C4-2B (cell line): ENCODE measurements at regions not wholly inside any gene's neighbourhood (a gene's known extent, or its start where the extent isn't known, plus 50 kb on each side); places are given as distances from the start of the nearest gene placed in this dataset.
"Not testable (repeated sequence)": the region's sequence is repeated elsewhere in the genome, so short reads cannot be mapped to it uniquely, and the experiment has no call there.

Experiments used
- CTCF ChIP-seq: fragments of 450-650 bp; conservative IDR thresholded peaks from 2 replicates; pipeline ENCODE4 v1.5.1; 2017; ENCODE audit warnings: mild to moderate bottlenecking
- ZFX ChIP-seq: fragments of 450-650 bp; IDR thresholded peaks from 2 replicates; pipeline ENCODE4 v1.6.1; 2017

- TF ChIP-seq CTCF, ZFX: not testable (repeated sequence)
These were observed 75.7 kb downstream of the DDX53 start for GRCh38 chrX:23075461-23075860.
